ENCODE measurements at regions not wholly inside any gene's neighbourhood (a gene's known extent, or its start where the extent isn't known, plus 50 kb on each side); places are given as distances from the start of the nearest gene placed in this dataset.
A peak's percentile ranks its signal among the peaks of the same experiment; 100 is the strongest.
"Not testable (repeated sequence)": the region's sequence is repeated elsewhere in the genome, so short reads cannot be mapped to it uniquely, and the experiment has no call there.

DNA sequence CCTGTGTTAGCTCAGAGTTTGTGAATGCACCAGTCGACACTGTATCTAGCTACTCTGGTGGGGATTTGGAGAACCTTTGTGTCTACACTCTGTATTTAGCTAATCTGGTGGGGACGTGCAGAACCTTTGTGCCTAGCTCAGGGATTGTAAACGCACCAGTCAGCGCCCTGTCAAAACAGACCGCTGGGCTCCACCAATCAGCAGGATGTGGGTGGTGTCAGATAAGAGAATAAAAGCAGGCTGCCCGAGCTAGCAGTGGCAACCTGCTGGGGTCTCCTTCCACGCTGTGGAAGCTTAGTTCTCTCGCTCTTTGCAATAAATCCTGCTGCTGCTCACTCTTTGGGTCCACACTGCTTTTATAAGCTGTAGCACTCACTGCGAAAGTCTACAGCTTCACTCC is 324.2 kb downstream of the RAD51AP2 start:
- BruUV-seq (replicated peaks): no TSS peak
- Histone ChIP-seq H3K4me2 (no peak overlapping the region), H3K9me2 (ENCODE audit: insufficient read depth) (no peaks in the 10 kb centered on the region), H3K27ac (no peak overlapping the region), H4K20me1 (ENCODE audit: insufficient read depth) (no peaks in the 10 kb centered on the region), H3K4me3 (no peak overlapping the region), H3K27me3 (ENCODE audit: insufficient read depth, low read depth) (no peaks in the 10 kb centered on the region), H3F3A (ENCODE audit: insufficient read depth, low read depth) (no peaks in the 10 kb centered on the region), H3K36me3 (ENCODE audit: low read depth) (no peaks in the 10 kb centered on the region), H3K9me3 (ENCODE audit: insufficient read depth, low read depth) (no peaks in the 10 kb centered on the region), H3K79me2 (ENCODE audit: low read depth) (no peaks in the 10 kb centered on the region), H2AFZ (no peak overlapping the region), H3K4me1 (replicated peaks; ENCODE audit: insufficient read depth) (no peaks in the 10 kb centered on the region)
- intact Hi-C loops (cut with micrococcal nuclease; ENCODE audit: unreplicated experiment): no loop called here
- TF ChIP-seq EZH2 (IDR thresholded peaks at IDR 0.05; ENCODE audit: low read depth): no peak
- TF ChIP-seq, protein P1, sequence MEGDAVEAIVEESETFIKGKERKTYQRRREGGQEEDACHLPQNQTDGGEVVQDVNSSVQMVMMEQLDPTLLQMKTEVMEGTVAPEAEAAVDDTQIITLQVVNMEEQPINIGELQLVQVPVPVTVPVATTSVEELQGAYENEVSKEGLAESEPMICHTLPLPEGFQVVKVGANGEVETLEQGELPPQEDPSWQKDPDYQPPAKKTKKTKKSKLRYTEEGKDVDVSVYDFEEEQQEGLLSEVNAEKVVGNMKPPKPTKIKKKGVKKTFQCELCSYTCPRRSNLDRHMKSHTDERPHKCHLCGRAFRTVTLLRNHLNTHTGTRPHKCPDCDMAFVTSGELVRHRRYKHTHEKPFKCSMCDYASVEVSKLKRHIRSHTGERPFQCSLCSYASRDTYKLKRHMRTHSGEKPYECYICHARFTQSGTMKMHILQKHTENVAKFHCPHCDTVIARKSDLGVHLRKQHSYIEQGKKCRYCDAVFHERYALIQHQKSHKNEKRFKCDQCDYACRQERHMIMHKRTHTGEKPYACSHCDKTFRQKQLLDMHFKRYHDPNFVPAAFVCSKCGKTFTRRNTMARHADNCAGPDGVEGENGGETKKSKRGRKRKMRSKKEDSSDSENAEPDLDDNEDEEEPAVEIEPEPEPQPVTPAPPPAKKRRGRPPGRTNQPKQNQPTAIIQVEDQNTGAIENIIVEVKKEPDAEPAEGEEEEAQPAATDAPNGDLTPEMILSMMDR (conservative IDR thresholded peaks at IDR 0.05): no peak
- ChIA-PET POLR2A (ENCODE audit: unreplicated experiment) (no interaction called here), CTCF (no interaction called here)
- DNase-seq: no peak

DNA sequence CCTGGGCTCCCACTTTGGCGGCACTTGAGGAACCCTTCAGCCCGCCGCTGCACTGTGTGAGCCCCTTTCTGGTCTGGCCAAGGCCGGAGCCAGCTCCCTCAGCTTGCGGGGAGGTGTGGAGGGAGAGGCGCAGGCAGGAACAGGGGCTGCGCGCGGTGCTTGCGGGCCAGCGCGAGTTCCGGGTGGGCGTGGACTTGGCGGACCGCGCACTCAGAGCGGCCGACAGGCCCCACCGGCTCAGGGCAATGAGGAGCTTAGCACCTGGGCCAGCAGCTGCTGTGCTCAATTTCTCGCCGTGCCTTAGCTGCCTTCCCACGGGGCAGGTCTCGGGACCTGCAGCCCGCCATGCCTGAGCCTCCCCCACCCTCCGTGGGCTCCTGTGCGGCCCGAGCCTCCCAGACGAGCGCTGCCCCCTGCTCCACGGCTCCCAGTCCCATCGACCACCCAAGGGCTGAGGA is 324.8 kb downstream of the RAD51AP2 start:
- H3K36me3 ChIP-seq (ENCODE audit: low read depth); H3K27ac ChIP-seq; H3K4me3 ChIP-seq; H3K9me3 ChIP-seq (ENCODE audit: insufficient read depth, low read depth); H3K4me2 ChIP-seq; DNase-seq; CTCF ChIA-PET; H2AFZ ChIP-seq; H3K79me2 ChIP-seq (ENCODE audit: low read depth); H3K4me1 ChIP-seq (replicated peaks; ENCODE audit: insufficient read depth); H3K9me2 ChIP-seq (ENCODE audit: insufficient read depth); H4K20me1 ChIP-seq (ENCODE audit: insufficient read depth); H3F3A ChIP-seq (ENCODE audit: insufficient read depth, low read depth); BruUV-seq (replicated peaks); intact Hi-C loops (cut with micrococcal nuclease; ENCODE audit: unreplicated experiment); H3K27me3 ChIP-seq (ENCODE audit: insufficient read depth, low read depth); POLR2A ChIA-PET (ENCODE audit: unreplicated experiment): not testable (repeated sequence)

DNA sequence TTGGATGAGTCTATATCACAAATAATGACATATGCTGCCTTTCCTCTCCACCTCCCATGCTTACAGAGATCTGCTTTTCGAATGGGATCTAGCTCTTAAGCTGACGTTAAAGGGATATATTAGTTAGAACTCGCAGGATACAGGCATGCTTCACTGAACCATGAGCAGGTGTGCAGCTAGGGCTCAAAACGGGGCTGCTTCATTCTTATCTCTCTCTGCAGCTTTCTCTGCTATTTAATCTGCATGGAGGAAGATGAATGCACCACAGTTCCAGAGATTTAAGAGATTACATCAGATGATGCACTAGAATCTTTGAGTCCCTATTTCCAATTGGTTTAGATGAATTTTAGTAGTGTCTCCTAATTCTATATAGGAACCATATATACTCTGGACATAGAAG is 327.0 kb downstream of the RAD51AP2 start:
- Histone ChIP-seq H3F3A (ENCODE audit: insufficient read depth, low read depth) (no peaks in the 10 kb centered on the region), H4K20me1 (ENCODE audit: insufficient read depth) (no peaks in the 10 kb centered on the region), H2AFZ (no peak overlapping the region), H3K27ac (no peak overlapping the region), H3K9me3 (ENCODE audit: insufficient read depth, low read depth) (no peaks in the 10 kb centered on the region), H3K4me1 (replicated peaks; ENCODE audit: insufficient read depth) (no peaks in the 10 kb centered on the region), H3K4me2 (no peak overlapping the region), H3K36me3 (ENCODE audit: low read depth) (no peaks in the 10 kb centered on the region), H3K9me2 (ENCODE audit: insufficient read depth) (no peaks in the 10 kb centered on the region), H3K4me3 (no peak overlapping the region), H3K27me3 (ENCODE audit: insufficient read depth, low read depth) (no peaks in the 10 kb centered on the region), H3K79me2 (ENCODE audit: low read depth) (no peaks in the 10 kb centered on the region)
- CTCF ChIA-PET: no interaction called here
- no peak for DNase-seq
- intact Hi-C loops (cut with micrococcal nuclease; ENCODE audit: unreplicated experiment): no loop called here
- no peak for TF ChIP-seq EZH2 (IDR thresholded peaks at IDR 0.05; ENCODE audit: low read depth)
- TF ChIP-seq, protein P1 (conservative IDR thresholded peaks at IDR 0.05): no peak
- no TSS peak for BruUV-seq (replicated peaks)
- POLR2A ChIA-PET (ENCODE audit: unreplicated experiment): no interaction called here

DNA sequence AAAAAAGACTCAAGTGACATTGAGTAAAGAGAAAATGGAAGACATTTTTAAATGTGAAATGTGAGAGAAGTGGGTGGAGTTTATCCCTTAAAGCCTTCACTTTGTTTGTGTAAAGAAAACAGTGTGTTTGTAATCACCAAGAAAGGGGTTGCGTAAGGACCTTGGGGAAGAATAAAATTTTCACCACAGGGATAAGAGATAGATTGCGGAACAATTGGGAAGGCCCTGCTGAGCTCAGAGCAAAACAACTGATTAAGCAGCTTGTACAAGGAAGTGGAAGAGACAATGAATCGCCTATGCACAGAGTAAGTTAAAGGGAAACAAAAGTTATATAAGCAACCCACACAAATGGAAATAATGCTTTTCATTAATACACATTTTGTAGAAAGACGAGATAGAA is 327.7 kb downstream of the RAD51AP2 start:
- no peak overlapping the region for H2AFZ ChIP-seq
- POLR2A ChIA-PET (ENCODE audit: unreplicated experiment): no interaction called here
- no peaks in the 10 kb centered on the region for H3K9me3 ChIP-seq (ENCODE audit: insufficient read depth, low read depth)
- peak in 1 of 2 experiments; percentile 52 for DNase-seq
- TF ChIP-seq EZH2 (IDR thresholded peaks at IDR 0.05; ENCODE audit: low read depth): no peak
- TF ChIP-seq, protein P1 (conservative IDR thresholded peaks at IDR 0.05): no peak
- no peaks in the 10 kb centered on the region for H3K27me3 ChIP-seq (ENCODE audit: insufficient read depth, low read depth)
- no TSS peak for BruUV-seq (replicated peaks)
- H3K4me1 ChIP-seq (replicated peaks; ENCODE audit: insufficient read depth): no peaks in the 10 kb centered on the region
- no peaks in the 10 kb centered on the region for H3F3A ChIP-seq (ENCODE audit: insufficient read depth, low read depth)
- H3K9me2 ChIP-seq (ENCODE audit: insufficient read depth): no peaks in the 10 kb centered on the region
- no peak overlapping the region for H3K4me3 ChIP-seq
- intact Hi-C loops (cut with micrococcal nuclease; ENCODE audit: unreplicated experiment): no loop called here
- no peaks in the 10 kb centered on the region for H4K20me1 ChIP-seq (ENCODE audit: insufficient read depth)
- H3K36me3 ChIP-seq (ENCODE audit: low read depth): no peaks in the 10 kb centered on the region
- no peaks in the 10 kb centered on the region for H3K79me2 ChIP-seq (ENCODE audit: low read depth)
- CTCF ChIA-PET: no interaction called here
- H3K27ac ChIP-seq: no peak overlapping the region
- H3K4me2 ChIP-seq: no peak overlapping the region

Data from PC-9 (cell line).